GM18867 (cell line): ENCODE measurements at regions not wholly inside any gene's neighbourhood (a gene's known extent, or its start where the extent isn't known, plus 50 kb on each side); places are given as distances from the start of the nearest gene placed in this dataset.

Experiments used
- ATAC-seq: cut with Tn5 transposase; IDR thresholded peaks from one replicate; pipeline ENCODE4 v1.9.1; 2021; ENCODE audit warnings: mild to moderate bottlenecking, moderate library complexity; ENCODE audit not compliant: unreplicated experiment

- ATAC-seq = no peak
Observed at GRCh38 chr14:48526307-48526706, 850.9 kb upstream of the MDGA2 start.

GRCh38 chr14:48504921-48505320 is 829.5 kb upstream of the MDGA2 start:
- no peak for ATAC-seq

GRCh38 chr14:48490756-48491155 is 815.4 kb upstream of the MDGA2 start:
- no peak for ATAC-seq

GRCh38 chr14:48473944-48474343 is 798.5 kb upstream of the MDGA2 start:
- no peak for ATAC-seq

GRCh38 chr14:48456051-48456450 is 780.6 kb upstream of the MDGA2 start:
- ATAC-seq = no peak

GRCh38 chr14:48454887-48455286 is 779.5 kb upstream of the MDGA2 start:
- ATAC-seq = no peak

GRCh38 chr14:48452437-48452995 is 777.1 kb upstream of the MDGA2 start:
- ATAC-seq = no peak

GRCh38 chr14:48435221-48435620 is 759.8 kb upstream of the MDGA2 start:
- no peak for ATAC-seq

- no peak for ATAC-seq
Observed at GRCh38 chr14:48430805-48431204, 755.4 kb upstream of the MDGA2 start.

- ATAC-seq = no peak
Observed at GRCh38 chr14:48429512-48429911, 754.1 kb upstream of the MDGA2 start.

- no peak for ATAC-seq
Observed at GRCh38 chr14:48417715-48418500, 742.5 kb upstream of the MDGA2 start.

- ATAC-seq = no peak
Observed at GRCh38 chr14:48401321-48401720, 725.9 kb upstream of the MDGA2 start.

GRCh38 chr14:48398675-48399282 is 723.4 kb upstream of the MDGA2 start:
- ATAC-seq = no peak

- no peak for ATAC-seq
Observed at GRCh38 chr14:48391661-48392060, 716.3 kb upstream of the MDGA2 start.

- no peak for ATAC-seq
Observed at GRCh38 chr14:48390346-48390745, 714.9 kb upstream of the MDGA2 start.

GRCh38 chr14:48384821-48385220 is 709.4 kb upstream of the MDGA2 start:
- ATAC-seq = no peak

- no peak for ATAC-seq
Observed at GRCh38 chr14:48382961-48383360, 707.6 kb upstream of the MDGA2 start.

- ATAC-seq = no peak
Observed at GRCh38 chr14:48378541-48378940, 703.1 kb upstream of the MDGA2 start.

- ATAC-seq = no peak
Observed at GRCh38 chr14:48373981-48374380, 698.6 kb upstream of the MDGA2 start.

- no peak for ATAC-seq
Observed at GRCh38 chr14:48350971-48351370, 675.6 kb upstream of the MDGA2 start.

- no peak for ATAC-seq
Observed at GRCh38 chr14:48349689-48350088, 674.3 kb upstream of the MDGA2 start.

GRCh38 chr14:48341069-48341468 is 665.7 kb upstream of the MDGA2 start:
- ATAC-seq = no peak
